ENCODE measurements at regions not wholly inside any gene's neighbourhood (a gene's known extent, or its start where the extent isn't known, plus 50 kb on each side); places are given as distances from the start of the nearest gene placed in this dataset.

- DNase-seq (ENCODE audit: low spot score): no peak
These were observed 150.8 kb upstream of the SYT13 start for GRCh38 chr11:45436966-45437365.

GRCh38 chr11:45436118-45436517 lies 150.0 kb upstream of the SYT13 start:
- DNase-seq (ENCODE audit: low spot score): no peak

- DNase-seq (ENCODE audit: low spot score): no peak
These were observed 149.6 kb upstream of the SYT13 start for GRCh38 chr11:45435706-45436105.

- DNase-seq (ENCODE audit: low spot score): no peak
These were observed 146.8 kb upstream of the SYT13 start for GRCh38 chr11:45432910-45433309.

- DNase-seq (ENCODE audit: low spot score): no peak
These were observed 146.0 kb upstream of the SYT13 start for GRCh38 chr11:45432100-45432499.

GRCh38 chr11:45431046-45432018 lies 145.2 kb upstream of the SYT13 start:
- DNase-seq (ENCODE audit: low spot score): no peak

- DNase-seq (ENCODE audit: low spot score): no peak
These were observed 144.2 kb upstream of the SYT13 start for GRCh38 chr11:45430361-45430760.

GRCh38 chr11:45429719-45430118 lies 143.6 kb upstream of the SYT13 start:
- DNase-seq (ENCODE audit: low spot score): no peak

- no peak for DNase-seq (ENCODE audit: low spot score)
These were observed 142.5 kb upstream of the SYT13 start for GRCh38 chr11:45428541-45429230.

GRCh38 chr11:45428116-45428515 lies 142.0 kb upstream of the SYT13 start:
- DNase-seq (ENCODE audit: low spot score): no peak

- no peak for DNase-seq (ENCODE audit: low spot score)
These were observed 138.5 kb upstream of the SYT13 start for GRCh38 chr11:45424411-45425180.

GRCh38 chr11:45423475-45424120 lies 137.5 kb upstream of the SYT13 start:
- no peak for DNase-seq (ENCODE audit: low spot score)

GRCh38 chr11:45423036-45423435 lies 136.9 kb upstream of the SYT13 start:
- DNase-seq (ENCODE audit: low spot score): no peak

- no peak for DNase-seq (ENCODE audit: low spot score)
These were observed 127.9 kb upstream of the SYT13 start for GRCh38 chr11:45414088-45414487.

GRCh38 chr11:45413156-45413858 lies 127.2 kb upstream of the SYT13 start:
- no peak for DNase-seq (ENCODE audit: low spot score)

GRCh38 chr11:45412521-45412920 lies 126.4 kb upstream of the SYT13 start:
- DNase-seq (ENCODE audit: low spot score): no peak

GRCh38 chr11:45412051-45412471 lies 125.9 kb upstream of the SYT13 start:
- DNase-seq (ENCODE audit: low spot score): no peak

GRCh38 chr11:45411228-45411946 lies 125.2 kb upstream of the SYT13 start:
- no peak for DNase-seq (ENCODE audit: low spot score)

GRCh38 chr11:45410391-45411227 lies 124.5 kb upstream of the SYT13 start:
- DNase-seq (ENCODE audit: low spot score): no peak

GRCh38 chr11:45409587-45409986 lies 123.4 kb upstream of the SYT13 start:
- DNase-seq (ENCODE audit: low spot score): no peak

Data from HuH-7 (cell line).